IMR-90 (cell line): ENCODE measurements at regions not wholly inside any gene's neighbourhood (a gene's known extent, or its start where the extent isn't known, plus 50 kb on each side); places are given as distances from the start of the nearest gene placed in this dataset.

Experiments
- ATAC-seq: fragments of 200-7000 bp; cut with Tn5 transposase; 2 replicates; pipeline ENCODE4 v1.9.1; 2020; ENCODE audit warnings: low read depth, mild to moderate bottlenecking, moderate library complexity
- BruUV-seq: library from RNA; stranded (reverse); fragments of 400-500 nt; replicated peaks from 2 replicates; lab custom pipeline; 2021; lab: Mats Ljungman, UMichigan
- CTCF ChIA-PET: fragments of 300-600 bp; formaldehyde crosslinking; extraction: SDS; loops from one replicate; lab custom pipeline; 2021; ENCODE audit warnings: antibody characterized with exemption; lab: Yijun Ruan, JAX
- POLR2A ChIA-PET: fragments of 300-600 bp; sonication (Branson Sonifier 250); formaldehyde crosslinking; loops from one replicate; lab custom pipeline; 2022; ENCODE audit warnings: antibody characterized with exemption; ENCODE audit not compliant: unreplicated experiment; lab: Charles Lee
- DNase-seq: peaks from one replicate; pipeline ENCODE4 v3.0.0; 2013
- H2AFZ ChIP-seq: replicated peaks from 2 replicates; pipeline ENCODE3; 2013; ENCODE audit warnings: low read length, mild to moderate bottlenecking; ENCODE audit not compliant: poor library complexity
- H2AK5ac ChIP-seq: 2 replicates; pipeline ENCODE4 v1.6.1; 2013; ENCODE audit warnings: low read depth, low read length, inconsistent platforms
- H2AK9ac ChIP-seq: replicated peaks from 2 replicates; pipeline ENCODE3; 2013; ENCODE audit warnings: mild to moderate bottlenecking, low read depth, low read length, moderate library complexity; ENCODE audit not compliant: poor library complexity
- H2BK120ac ChIP-seq: 2 replicates; pipeline ENCODE4 v1.6.1; 2013; ENCODE audit warnings: low read depth, low read length, inconsistent platforms
- H2BK15ac ChIP-seq: 3 replicates; pipeline ENCODE4 v1.6.1; 2013; ENCODE audit warnings: low read depth, low read length, inconsistent platforms
- H2BK20ac ChIP-seq: 2 replicates; pipeline ENCODE4 v1.6.1; 2013; ENCODE audit warnings: low read depth, mild to moderate bottlenecking, inconsistent platforms, low read length, moderate library complexity
- H2BK5ac ChIP-seq: 2 replicates; pipeline ENCODE4 v1.6.1; 2013; ENCODE audit warnings: mild to moderate bottlenecking, low read depth, low read length, inconsistent platforms; ENCODE audit not compliant: poor library complexity, severe bottlenecking
- H3K14ac ChIP-seq: replicated peaks from 2 replicates; pipeline ENCODE4 v1.6.1; 2013; ENCODE audit warnings: low read depth, low read length, inconsistent platforms
- H3K18ac ChIP-seq: 2 replicates; pipeline ENCODE4 v1.6.1; 2013; ENCODE audit warnings: low read depth, low read length, control low read depth
- H3K23ac ChIP-seq: 2 replicates; pipeline ENCODE4 v1.6.1; 2013; ENCODE audit warnings: low read depth, low read length, inconsistent platforms
- H3K27ac ChIP-seq: 2 replicates; pipeline ENCODE4 v1.5.1; 2013; ENCODE audit warnings: mild to moderate bottlenecking, control low read depth, low read length; ENCODE audit not compliant: insufficient read depth
- H3K27me3 ChIP-seq: 2 replicates; pipeline ENCODE4 v1.6.1; 2013; ENCODE audit warnings: low read length; ENCODE audit not compliant: control insufficient read depth, insufficient read depth
- H3K36me3 ChIP-seq: 2 replicates; pipeline ENCODE4 v1.6.1; 2013; ENCODE audit warnings: low read length, mixed read lengths; ENCODE audit not compliant: control insufficient read depth, insufficient read depth
- H3K4ac ChIP-seq: 2 replicates; pipeline ENCODE4 v1.6.1; 2013; ENCODE audit warnings: low read depth, low read length, inconsistent platforms
- H3K4me1 ChIP-seq: 2 replicates; pipeline ENCODE4 v1.6.1; 2013; ENCODE audit warnings: low read length, mixed read lengths; ENCODE audit not compliant: control insufficient read depth, insufficient read depth
- H3K4me2 ChIP-seq: 2 replicates; pipeline ENCODE4 v1.6.1; 2013; ENCODE audit warnings: low read depth, mild to moderate bottlenecking, control low read depth, low read length, moderate library complexity
- H3K4me3 ChIP-seq: 2 replicates; pipeline ENCODE4 v1.5.1; 2013; ENCODE audit warnings: low read depth, mild to moderate bottlenecking, control low read depth, low read length, moderate library complexity; ENCODE audit not compliant: insufficient read depth
- H3K56ac ChIP-seq: 2 replicates; pipeline ENCODE4 v1.6.1; 2013; ENCODE audit warnings: low read length, inconsistent platforms; ENCODE audit not compliant: insufficient read depth; ENCODE audit errors: extremely low read depth
- H3K79me1 ChIP-seq, 2 experiments: 2 replicates each; pipeline ENCODE4 v1.6.1; 2013; ENCODE audit warnings: low read length in 2 of 2, inconsistent platforms in 1 of 2, low read depth in 1 of 2
- H3K9ac ChIP-seq: 2 replicates; pipeline ENCODE4 v1.6.1; 2013; ENCODE audit warnings: low read depth, low read length, control low read depth
- H3K9me1 ChIP-seq: 2 replicates; pipeline ENCODE4 v1.6.1; 2013; ENCODE audit warnings: low read length, inconsistent platforms; ENCODE audit not compliant: insufficient read depth
- H3K9me3 ChIP-seq: 2 replicates; pipeline ENCODE4 v1.6.1; 2013; ENCODE audit warnings: low read length; ENCODE audit not compliant: control insufficient read depth, insufficient read depth
- H4K20me1 ChIP-seq: 2 replicates; pipeline ENCODE4 v1.6.1; 2013; ENCODE audit warnings: low read length, inconsistent platforms; ENCODE audit not compliant: insufficient read depth
- H4K5ac ChIP-seq: 2 replicates; pipeline ENCODE4 v1.6.1; 2013; ENCODE audit warnings: mild to moderate bottlenecking, low read depth, low read length, control low read depth
- H4K8ac ChIP-seq, 2 experiments: 2 replicates each; pipeline ENCODE4 v1.6.1; 2013; ENCODE audit warnings: low read depth in 2 of 2, low read length in 2 of 2, control low read depth in 1 of 2, inconsistent platforms in 1 of 2
- H4K91ac ChIP-seq: 2 replicates; pipeline ENCODE4 v1.6.1; 2013; ENCODE audit warnings: low read depth, low read length, inconsistent platforms; ENCODE audit not compliant: insufficient read depth
- BHLHE40 ChIP-seq: fragments of 150-350 bp; IDR thresholded peaks from 2 replicates; pipeline ENCODE4 v1.6.1; 2016; ENCODE audit warnings: mild to moderate bottlenecking, low read depth, low read length
- CHD1 ChIP-seq: IDR thresholded peaks from 2 replicates; pipeline ENCODE4 v1.6.1; 2012; ENCODE audit warnings: low read depth, low read length, improper control_type of control experiment
- FOS ChIP-seq: fragments of 150-350 bp; IDR thresholded peaks from 2 replicates; pipeline ENCODE4 v1.6.1; 2016; ENCODE audit warnings: low read depth, low read length
- MAFK ChIP-seq: IDR thresholded peaks from 2 replicates; pipeline ENCODE4 v1.6.1; 2012; ENCODE audit warnings: low read depth, low read length, improper control_type of control experiment
- NFE2L2 ChIP-seq: fragments of 150-350 bp; IDR thresholded peaks from 2 replicates; pipeline ENCODE4 v1.6.1; 2016; ENCODE audit warnings: low read depth, mild to moderate bottlenecking, low read length
- POLR2A ChIP-seq: IDR thresholded peaks from 2 replicates; pipeline ENCODE4 v1.6.1; 2012; ENCODE audit warnings: mild to moderate bottlenecking, low read depth, low read length
- RAD21 ChIP-seq: IDR thresholded peaks from 2 replicates; pipeline ENCODE4 v1.6.1; 2012; ENCODE audit warnings: low read length, improper control_type of control experiment
- RCOR1 ChIP-seq: IDR thresholded peaks from 2 replicates; pipeline ENCODE4 v1.6.1; 2012; ENCODE audit warnings: mild to moderate bottlenecking, low read length, improper control_type of control experiment; ENCODE audit not compliant: insufficient replicate concordance
- SMC3 ChIP-seq: fragments of 150-350 bp; IDR thresholded peaks from 2 replicates; pipeline ENCODE4 v1.6.1; 2016; ENCODE audit warnings: low read depth, mild to moderate bottlenecking, antibody characterized with exemption, low read length, moderate library complexity
- WGBS, 2 experiments: methylation state at CpG; one replicate each; pipeline versions ENCODE4 v1.1.5 to v1.1.7; 2013; ENCODE audit warnings: missing lambda C conversion rate in 2 of 2; ENCODE audit not compliant: insufficient read length in 1 of 2; ENCODE audit errors: extremely low coverage in 2 of 2; 5-methylcytosine and 5-hydroxymethylcytosine counted together
- dilution Hi-C: fragments of 300-500 bp; cut with HindIII; formaldehyde crosslinking; loops from one replicate; pipeline ENCODE4 v1.14.3; 2018; ENCODE audit warnings: low sequenced_read_pairs; ENCODE audit not compliant: unreplicated experiment
- in situ Hi-C: fragments of 300-500 bp; cut with MboI; formaldehyde crosslinking; loops from 3 replicates; pipeline ENCODE4 v1.14.3; 2019; ENCODE audit warnings: low sequenced_read_pairs, inconsistent platforms, mixed read lengths
- intact Hi-C: fragments of 100-400 bp; cut with micrococcal nuclease; formaldehyde crosslinking; loops from 2 replicates; pipeline ENCODE4 v1.10.0; 2022
- TF ChIP-seq, protein P1 (sequence below): fragments of 150-350 bp; IDR thresholded peaks from 2 replicates; pipeline ENCODE4 v1.6.1; 2016; ENCODE audit warnings: low read depth, mild to moderate bottlenecking, low read length, moderate library complexity, borderline replicate concordance
- TF ChIP-seq, protein P2 (sequence below): fragments of 150-350 bp; IDR thresholded peaks from 2 replicates; pipeline ENCODE4 v1.6.1; 2017; ENCODE audit warnings: mild to moderate bottlenecking, antibody characterized with exemption, low read length, low read depth

DNA sequence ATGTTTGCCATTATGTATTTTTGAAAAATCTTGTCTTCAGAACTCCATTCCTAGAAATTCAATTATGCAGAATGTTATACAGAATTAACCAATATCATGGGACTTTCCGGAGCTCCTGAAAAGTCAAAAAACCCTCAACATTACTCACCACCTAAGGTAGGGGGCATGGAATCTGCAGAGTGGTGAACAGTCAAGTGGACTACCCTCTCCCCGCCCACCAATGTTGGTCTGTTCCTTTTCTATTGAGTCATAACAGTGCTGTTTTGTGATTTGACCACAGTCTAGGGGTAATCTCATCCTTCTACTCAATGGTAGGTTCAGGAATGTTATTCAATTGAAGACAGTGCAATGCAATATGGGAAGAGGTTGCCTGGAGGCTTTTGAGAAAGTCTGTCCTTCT, 130.5 kb upstream of the HABP2 start:
- Histone ChIP-seq H3K4ac (no peak overlapping the region), H3K56ac (no peak overlapping the region), H3K27ac (no peak overlapping the region), H3K18ac (no peak overlapping the region), H3K4me3 (no peak overlapping the region), H2BK15ac (no peak overlapping the region), H3K4me2 (no peak overlapping the region), H3K79me1 (no peaks in the 10 kb centered on the region), H4K8ac (no peak overlapping the region), H2AK9ac (no peak overlapping the region), H2BK20ac (no peak overlapping the region), H3K36me3 (no peaks in the 10 kb centered on the region), H3K23ac (no peak overlapping the region), H4K91ac (no peak overlapping the region), H3K14ac (no peak overlapping the region), H2BK5ac (no peak overlapping the region), H3K9me1 (no peaks in the 10 kb centered on the region), H3K27me3 (no peaks in the 10 kb centered on the region), H3K9me3 (no peaks in the 10 kb centered on the region), H4K20me1 (no peaks in the 10 kb centered on the region), H2AFZ (no peak overlapping the region), H2AK5ac (no peak overlapping the region), H3K4me1 (no peaks in the 10 kb centered on the region), H4K5ac (no peak overlapping the region), H2BK120ac (no peak overlapping the region), H3K9ac (no peak overlapping the region)
- ChIA-PET CTCF (no interaction called here), POLR2A (no interaction called here)
- DNase-seq = no peak
- TF ChIP-seq NFE2L2 (no peak), BHLHE40 (no peak), MAFK (no peak), POLR2A (no peak), FOS (no peak), RCOR1 (no peak), SMC3 (no peak), RAD21 (no peak), CHD1 (no peak)
- TF ChIP-seq, protein P1, sequence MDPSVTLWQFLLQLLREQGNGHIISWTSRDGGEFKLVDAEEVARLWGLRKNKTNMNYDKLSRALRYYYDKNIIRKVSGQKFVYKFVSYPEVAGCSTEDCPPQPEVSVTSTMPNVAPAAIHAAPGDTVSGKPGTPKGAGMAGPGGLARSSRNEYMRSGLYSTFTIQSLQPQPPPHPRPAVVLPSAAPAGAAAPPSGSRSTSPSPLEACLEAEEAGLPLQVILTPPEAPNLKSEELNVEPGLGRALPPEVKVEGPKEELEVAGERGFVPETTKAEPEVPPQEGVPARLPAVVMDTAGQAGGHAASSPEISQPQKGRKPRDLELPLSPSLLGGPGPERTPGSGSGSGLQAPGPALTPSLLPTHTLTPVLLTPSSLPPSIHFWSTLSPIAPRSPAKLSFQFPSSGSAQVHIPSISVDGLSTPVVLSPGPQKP = no peak
- TF ChIP-seq, protein P2, sequence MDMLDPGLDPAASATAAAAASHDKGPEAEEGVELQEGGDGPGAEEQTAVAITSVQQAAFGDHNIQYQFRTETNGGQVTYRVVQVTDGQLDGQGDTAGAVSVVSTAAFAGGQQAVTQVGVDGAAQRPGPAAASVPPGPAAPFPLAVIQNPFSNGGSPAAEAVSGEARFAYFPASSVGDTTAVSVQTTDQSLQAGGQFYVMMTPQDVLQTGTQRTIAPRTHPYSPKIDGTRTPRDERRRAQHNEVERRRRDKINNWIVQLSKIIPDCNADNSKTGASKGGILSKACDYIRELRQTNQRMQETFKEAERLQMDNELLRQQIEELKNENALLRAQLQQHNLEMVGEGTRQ = no peak
- ATAC-seq = no peak
- no TSS peak for BruUV-seq
- in situ Hi-C loops = no loop called here
- dilution Hi-C loops = no loop called here
- no CpG with 5 or more reads among the region's 2 CpGs for WGBS, 2 experiments
- intact Hi-C loops = no loop called here
